Inferior parietal cortex (tissue), 1 donor: ENCODE measurements at regions not wholly inside any gene's neighbourhood (a gene's known extent, or its start where the extent isn't known, plus 50 kb on each side); places are given as distances from the start of the nearest gene placed in this dataset.

Experiments
- DNase-seq: peaks from one replicate; pipeline ENCODE4 v3.0.0-alpha.2; 2016; ENCODE audit errors: extremely low spot score

DNA sequence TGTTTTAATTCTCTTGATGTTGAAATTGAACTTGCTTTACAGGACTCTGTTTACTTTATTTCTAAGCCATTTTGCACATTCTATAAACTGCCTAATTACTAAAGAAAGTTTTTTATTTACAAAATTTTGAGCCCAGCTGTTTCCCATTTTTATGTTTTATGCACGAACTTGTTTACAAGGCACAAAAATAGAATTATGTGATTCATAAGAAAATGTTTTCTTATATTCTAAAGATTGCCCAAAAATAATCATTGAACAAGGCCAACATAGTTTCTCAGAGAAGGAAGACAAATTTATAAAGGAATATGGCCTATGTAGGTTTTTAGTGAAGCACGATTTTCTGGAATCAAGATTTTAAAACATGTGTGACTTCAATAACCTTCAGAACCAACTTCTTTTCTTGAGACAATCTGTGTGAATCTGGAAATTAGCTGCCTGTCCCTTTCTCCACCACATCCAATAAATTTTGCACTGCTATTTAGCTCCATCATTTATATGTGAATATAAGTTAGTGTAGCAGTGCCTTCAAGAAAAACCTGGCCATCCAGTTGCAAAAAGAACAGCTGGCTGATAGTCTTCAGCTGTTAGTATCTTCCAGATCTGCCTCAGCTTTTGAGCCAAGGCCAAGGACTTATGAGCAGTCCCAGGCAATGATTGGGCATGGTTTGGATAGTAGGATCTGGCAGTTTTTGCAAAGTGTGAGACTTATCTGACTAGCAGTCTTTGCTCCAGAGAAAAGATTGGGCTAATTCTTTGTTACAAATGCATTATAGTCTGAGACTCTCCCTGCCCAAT, 253.2 kb upstream of the COL3A1 start:
- DNase-seq: no peak

DNA sequence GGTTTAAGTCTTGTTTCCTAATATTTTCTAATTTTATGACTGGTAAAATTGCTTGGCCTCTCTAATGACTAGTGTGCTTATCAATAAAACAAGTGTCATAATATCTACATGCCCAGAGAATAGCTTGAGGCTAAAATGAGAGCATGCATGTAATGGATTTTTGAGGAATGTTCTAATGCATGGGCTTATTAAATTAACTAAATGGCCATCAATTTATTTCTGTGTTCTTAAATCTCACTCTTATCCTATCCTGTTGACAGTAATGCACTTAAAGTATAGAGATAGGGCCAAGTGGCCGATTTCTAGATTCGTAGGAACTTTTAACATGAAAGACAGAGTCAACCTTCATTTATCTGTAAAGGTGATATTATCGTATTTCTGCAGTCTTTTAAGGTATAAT, 252.4 kb upstream of the COL3A1 start:
- DNase-seq: no peak

DNA sequence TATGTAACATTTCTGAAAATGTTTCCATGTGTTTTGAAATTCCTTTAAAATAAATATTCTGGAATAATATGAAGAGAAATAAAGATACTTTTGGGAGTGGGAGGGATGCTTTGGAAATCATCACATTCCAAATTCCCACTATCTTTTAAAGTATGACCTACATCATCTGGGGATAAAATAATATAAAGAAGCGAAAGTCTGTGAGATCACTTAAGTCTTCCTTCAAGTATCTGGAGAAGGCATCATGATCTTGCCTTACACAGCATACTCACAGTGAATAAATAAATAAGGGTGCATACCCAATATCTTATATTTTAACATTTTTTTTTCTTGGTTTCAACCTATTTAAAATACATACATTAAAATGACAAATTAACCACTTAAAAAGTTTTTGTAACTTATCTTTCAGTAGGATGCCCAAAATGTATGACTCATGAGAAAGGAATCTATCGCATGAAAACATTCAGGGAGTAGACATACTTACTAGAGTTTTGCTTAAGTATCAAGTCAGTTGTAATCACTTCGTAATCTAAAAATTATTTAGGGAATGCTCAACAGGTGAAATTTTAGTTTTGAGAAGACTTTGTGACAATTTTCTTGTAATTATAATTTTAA, 248.3 kb upstream of the COL3A1 start:
- DNase-seq: no peak

DNA sequence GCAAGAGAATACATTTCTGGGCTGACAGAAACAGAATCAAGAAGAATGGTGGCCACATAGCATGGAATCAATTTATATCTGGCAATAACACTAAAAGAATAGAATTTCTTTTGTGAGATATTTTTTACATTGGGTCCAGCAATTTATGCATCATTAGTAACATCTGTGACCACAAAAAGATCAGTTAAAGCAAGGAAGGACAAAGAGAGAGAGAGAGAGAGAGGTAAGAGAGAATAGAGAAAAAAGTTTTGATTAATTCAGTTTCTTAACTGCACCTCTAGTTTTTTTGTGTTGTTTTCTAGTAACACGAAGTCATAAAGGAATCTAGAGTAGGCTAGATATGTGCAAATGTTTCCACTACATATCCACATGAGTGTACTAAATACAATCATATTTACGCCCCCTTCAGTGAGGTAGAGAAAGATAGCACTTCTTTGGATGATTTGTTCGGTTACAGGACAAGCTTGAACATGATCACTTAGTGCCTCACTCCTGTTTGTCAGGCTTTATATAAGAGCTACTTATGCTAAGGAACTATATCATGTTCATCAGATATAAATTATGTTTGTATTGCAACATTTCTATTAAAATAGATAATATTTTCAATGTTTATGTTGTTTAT, 247.4 kb upstream of the COL3A1 start:
- DNase-seq: no peak

DNA sequence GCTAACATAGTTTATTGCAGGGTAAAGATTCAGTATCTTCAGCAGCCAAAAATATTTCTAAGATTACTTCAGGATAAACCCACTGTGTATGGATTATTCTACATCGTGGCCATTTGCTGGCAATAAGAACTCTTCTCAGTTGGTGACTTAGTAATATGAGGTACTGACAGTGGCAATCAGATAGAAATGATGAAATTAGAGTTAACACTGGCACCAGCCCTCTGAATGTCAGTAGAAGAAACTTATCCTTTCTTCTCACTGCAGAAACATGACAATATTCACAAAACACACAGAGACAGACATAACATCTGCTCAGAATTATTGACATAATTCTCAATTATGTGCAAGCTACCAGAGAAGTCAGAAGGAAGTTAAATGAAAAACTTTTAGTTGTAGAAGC, 246.3 kb upstream of the COL3A1 start:
- DNase-seq: no peak

DNA sequence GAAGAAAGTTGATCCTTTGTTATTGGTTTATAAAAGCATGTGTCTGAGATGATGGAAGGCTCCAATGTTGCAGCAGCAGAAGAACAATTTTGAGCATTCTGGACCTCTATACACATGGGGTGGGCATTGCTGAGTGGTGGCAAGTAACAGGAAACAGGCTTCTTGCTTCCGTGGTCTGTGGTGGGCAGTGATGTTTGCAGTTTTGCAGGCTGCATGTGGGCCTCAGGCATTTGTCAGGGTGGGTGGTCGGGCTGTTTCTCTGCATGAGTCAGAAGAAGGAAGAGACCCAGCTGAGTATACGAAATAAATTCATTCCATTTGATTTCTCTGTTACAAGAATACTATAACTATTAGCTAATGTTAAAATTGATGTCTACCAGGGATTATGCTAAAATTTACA, 239.5 kb upstream of the COL3A1 start:
- DNase-seq: no peak

DNA sequence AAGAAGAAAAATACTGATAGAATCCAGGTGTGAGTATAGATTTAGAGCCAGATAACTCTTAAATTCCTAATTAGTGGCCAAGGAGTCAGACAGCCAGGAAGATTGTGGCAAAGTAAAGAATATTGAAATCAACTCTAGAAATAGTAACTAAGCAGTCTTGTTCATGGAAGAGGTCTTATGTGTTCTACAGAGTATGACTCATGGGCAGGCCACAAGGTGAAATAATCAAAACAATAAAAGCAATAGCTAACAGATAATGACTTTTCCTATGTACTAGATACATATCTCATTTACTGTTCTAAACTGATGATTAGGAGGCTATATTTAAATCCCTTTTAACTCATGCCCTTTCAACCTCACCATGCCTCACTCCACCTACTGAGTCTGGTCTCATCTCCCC, 227.4 kb upstream of the COL3A1 start:
- DNase-seq: no peak

DNA sequence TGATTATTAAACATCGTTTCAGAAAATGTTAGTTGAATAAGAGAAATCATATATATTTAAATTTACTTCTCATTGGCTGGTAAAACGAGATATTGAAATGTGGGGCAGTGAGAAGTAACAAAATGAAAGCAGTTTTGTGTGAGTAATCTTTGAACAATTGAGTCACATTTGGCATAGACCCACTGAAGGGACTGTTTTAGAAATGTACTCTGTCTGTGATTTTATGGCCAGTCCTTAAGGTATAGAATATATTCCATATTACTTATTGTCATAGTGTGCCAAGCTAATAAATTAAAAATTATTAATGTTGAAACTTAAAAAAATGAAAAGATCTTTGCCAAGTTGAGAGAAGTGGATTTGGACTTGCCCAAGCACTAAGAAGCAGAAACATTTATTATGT, 222.4 kb upstream of the COL3A1 start:
- no peak for DNase-seq

DNA sequence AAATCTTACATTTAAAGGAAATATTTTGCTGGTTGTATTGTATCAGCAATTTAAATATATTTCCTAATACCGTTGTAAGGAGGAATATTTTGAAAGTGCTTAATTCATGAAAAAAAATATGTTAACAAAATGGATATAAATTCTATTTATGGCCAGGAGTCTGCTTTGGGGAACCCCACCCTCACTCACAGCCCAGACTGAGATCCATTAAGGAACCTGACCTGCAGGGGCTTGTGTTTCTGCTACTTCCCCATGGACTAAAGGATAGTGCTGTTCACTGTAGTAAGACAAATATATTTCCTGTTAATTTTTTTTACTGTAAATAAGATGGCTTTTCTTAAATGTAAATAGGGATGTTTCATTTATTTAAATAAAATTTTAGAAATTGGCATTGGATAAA, 221.9 kb upstream of the COL3A1 start:
- no peak for DNase-seq

DNA sequence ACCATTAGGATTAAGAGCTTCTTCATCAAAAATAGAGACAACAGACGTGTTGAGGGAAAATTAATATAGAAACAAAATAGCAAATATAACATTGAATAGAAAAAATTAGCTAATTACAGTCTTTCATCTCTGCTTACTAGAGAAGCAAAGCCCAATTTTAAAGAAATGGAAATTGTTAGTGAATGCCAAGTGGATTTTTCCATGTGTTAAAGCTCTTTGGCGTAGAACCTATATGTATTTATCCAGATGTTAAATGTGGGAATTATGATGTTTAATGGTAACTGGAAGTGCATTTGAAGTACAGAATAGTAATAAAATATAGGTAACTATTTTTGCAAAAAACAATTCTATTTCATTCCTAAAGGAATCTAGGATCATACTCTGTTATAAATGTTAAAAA, 212.0 kb upstream of the COL3A1 start:
- DNase-seq: no peak

DNA sequence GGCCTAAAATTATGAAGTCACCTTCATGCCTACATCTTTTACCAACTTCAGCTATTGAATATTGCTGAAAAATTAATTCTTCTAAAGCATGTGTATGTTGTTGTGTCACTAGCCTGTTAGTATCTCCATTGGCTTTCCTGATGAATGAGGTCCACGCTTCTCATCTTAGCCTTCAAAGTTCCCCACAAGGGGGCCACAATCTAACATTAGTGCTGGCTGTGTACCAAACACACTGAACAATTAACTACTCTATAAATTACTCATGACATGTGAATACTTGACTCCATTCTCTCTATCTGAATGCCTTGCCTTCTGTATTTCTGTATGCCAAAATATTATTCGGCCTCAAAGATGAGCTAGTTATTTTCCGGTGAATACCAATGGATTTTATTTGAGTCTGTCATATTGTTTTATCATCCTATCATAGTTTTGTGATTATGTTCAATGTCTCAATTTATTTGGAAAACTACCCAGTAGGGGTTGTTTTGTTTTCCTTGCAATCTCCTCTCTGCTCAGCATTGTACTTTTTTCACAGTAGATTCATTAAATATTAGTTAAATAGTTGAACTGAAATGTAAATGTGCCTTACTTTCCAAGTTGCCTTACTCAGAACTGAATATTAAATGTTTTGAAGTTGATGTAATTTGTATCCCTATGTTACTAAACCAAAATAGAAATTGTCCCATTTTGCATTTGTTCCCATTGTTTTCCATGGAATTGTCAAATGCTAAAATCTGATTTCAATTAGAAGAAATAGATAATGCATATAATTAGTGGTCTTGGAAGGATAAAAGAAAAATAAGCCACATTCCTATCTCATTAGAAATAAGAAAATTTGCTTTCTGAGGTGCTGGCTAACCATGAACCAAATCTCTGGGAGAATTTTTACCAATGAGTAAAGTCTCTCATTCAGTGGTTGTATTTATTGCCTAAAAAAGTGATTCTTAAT, 208.4 kb upstream of the COL3A1 start:
- DNase-seq: no peak

DNA sequence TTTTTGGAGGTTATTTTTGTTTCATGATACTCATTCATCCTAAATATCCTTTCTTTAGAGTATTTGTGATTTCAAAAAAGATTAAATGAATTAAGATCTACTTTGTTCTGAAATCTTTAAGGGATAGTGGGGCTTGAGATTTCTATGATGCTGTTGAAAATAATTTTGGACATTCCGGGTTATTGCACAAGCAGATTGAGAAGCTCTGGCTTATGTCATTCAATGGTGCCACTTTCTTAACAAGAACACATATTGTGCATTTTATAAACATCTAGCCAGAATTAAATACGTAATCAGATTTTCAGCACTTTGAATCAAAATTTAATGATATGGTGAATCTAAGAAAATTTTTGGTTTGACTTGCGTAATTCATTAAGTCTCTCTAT, 207.7 kb upstream of the COL3A1 start:
- DNase-seq: no peak

DNA sequence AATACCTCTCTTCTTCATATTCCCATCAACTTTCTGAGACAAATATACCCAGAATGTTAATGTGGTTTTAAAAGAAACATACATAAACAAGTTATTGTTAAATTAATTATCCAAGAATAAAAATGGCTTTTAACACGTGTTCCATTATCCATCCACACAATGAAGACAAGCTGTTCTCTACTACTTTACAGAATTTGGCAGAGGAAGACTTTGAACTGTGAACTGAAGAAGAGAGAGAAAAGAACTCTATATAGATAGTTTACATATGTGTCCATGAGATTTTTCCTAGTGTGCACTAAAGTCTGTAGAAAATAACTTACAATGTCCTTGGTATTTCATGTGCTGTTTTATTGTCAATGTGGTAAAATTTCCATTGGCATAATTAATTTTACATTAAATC, 207.0 kb upstream of the COL3A1 start:
- no peak for DNase-seq

DNA sequence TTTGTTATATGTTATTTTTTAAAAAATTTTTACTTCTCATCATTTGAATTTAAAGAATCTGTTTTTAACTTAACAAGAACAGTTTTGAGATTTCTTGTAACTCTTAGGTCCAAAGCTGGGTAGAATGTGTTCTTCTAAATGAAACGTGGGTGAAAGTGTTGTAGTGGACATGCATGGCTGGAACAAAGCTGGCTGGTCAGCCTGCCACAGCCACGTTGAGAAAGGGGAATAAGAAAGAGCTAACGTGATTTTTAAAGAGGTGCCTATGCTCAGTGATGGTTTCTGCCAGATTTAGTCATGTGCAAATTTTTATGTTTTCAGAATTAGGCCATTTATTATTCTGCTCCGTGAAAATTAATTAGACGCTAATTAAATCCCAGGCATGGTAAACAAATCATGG, 203.9 kb upstream of the COL3A1 start:
- DNase-seq: no peak

DNA sequence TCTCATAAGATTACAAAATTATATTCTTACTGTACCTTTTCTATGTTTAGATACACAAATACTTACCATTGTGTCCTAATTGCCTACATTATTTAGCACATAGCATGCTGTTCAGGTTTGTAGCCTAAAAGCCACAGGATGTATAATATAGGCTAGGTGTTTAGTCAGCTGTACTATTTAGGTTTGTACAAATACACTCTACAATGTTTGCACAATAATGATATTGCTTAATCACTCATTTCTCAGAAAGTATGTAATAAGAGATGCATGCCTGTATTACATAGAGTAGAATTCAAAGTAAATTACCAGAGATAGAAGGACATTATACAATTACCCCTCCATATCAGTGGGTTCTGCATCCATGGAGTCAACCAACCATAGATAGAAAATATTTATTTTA, 201.1 kb upstream of the COL3A1 start:
- no peak for DNase-seq

DNA sequence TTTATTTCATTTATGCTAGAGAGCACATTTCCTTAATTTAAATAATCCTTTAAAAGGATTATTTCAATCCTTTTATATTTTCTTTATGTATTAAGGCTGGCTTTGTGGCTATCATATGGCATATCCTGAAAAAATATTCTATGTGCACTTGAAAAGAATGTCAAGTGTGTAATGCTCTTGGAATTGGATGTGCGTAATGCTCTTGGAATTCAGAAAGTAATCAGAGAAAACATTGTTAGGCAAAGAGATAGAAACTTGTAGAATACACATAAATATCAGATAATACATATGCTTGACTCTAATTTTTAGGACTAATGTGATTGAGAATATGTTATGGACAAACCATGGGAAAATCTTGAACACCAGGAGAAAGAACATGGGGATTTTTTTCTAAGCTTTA, 197.5 kb upstream of the COL3A1 start:
- DNase-seq: no peak

DNA sequence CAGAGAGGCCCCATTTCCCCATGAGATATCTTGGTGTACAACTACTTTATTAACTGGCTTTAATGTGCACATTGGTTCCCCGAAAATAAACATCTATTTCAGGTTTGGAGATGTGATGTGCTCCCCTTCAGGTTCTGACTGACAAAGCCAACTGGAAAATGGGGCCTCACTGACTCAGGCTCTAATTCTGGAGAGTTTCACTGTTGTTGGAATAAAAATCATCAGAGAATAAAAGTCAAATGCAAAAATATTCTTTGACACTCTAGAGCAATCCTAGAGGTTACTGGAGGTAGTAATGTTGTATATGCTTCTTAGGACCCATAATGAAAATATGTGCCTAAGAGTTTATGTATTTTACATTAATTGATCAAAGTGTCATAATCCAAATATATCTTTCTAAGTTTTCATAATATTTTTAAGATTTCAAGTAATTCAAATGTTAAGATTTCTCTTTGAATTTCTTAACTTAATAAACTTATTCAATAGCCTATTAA, 189.9 kb upstream of the COL3A1 start:
- DNase-seq: no peak

DNA sequence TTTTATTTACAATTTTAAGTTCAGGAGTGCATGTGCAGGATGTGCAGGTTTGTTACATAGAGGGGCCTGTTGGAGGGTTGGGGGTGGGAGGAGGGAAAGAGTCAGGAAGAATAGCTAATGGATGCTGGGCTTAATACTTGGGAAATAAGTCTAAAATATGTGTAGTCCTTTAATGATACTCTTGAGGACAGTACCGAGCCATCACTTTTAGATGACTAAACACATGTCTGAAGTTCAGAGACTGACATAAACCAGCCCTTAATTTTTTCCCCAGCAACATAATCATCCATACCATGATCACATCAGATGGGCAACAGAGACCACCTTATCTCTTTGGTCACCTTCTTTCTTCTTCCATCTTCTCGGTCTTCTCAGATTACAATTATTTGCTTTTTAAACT, 189.1 kb upstream of the COL3A1 start:
- DNase-seq: no peak

DNA sequence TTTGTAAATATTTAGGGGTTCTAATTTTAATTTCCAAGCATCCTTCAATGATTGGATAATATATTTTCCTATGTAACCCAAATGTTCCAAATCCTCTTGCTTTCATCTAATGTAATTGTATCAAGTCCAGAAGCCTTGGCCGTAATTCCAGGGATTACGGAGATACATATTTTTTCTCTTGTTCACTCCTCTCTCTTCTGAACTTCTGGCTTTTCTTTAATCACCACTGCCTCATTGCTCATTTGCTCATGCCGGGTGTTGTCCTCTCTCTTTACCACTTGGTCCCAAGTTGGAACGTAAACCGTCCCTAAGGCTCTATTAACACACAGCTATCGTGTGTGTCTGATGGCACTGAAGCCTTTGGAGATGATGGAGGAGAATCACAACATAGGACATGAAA, 188.7 kb upstream of the COL3A1 start:
- no peak for DNase-seq

DNA sequence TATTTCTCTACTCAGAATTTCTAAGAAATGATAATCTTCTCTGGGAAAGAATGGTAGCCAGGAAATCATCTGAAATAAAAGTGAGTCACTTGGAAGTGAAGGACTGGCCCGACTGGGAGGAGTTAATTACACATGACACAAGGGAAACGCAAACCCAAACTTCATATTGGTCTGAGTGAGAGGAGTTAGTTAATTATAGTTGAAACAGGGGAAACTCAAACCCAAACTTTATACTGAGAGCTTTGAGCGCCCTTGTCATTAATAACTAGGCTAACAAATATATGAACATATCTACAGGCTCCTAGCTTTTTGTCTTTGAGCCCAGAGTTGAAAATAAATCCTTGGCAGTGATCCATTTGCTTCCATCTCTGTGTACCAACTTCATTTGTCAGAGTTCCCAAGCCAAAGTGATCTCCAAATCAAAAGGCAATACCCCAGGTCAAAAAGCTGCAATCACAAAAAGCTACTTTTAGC, 187.8 kb upstream of the COL3A1 start:
- DNase-seq: no peak

DNA sequence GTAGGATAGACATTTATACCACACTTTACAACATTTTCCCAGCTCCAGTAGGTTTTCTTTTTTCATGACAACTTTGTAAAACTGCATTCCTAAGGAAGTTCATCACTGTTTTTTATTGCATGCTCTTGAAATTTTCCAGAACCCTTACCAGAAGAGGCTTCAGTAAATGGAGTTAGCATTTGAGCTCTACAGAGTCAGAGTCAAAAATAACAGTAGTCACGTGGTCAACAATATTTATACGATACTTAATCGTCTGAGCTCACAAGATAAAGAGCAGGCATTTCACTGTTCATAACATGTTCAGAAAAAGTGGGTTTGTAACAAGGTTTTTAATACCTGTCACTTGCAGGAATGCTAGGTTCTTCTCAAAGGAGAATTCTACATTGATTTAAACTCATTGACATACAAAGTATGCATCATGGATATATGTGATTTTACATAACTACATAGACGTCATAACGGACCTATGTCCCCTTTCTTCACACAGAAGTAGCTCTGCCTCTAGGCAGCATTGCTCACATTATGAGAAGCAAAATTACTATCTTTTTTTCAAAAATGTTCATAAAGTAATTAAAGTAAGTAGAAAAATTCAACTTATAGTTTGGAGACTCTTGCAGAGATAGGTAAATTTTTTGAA, 187.0 kb upstream of the COL3A1 start:
- no peak for DNase-seq
